GM23338 (cell line): ENCODE measurements at regions not wholly inside any gene's neighbourhood (a gene's known extent, or its start where the extent isn't known, plus 50 kb on each side); places are given as distances from the start of the nearest gene placed in this dataset.

ENCODE experiments used
- ATAC-seq: fragments of 200-7000 bp; cut with Tn5 transposase; 3 replicates; pipeline ENCODE4 v1.9.1; 2020
- DNase-seq: peaks from one replicate; pipeline ENCODE4 v3.0.0-alpha.2; 2015; ENCODE audit warnings: low spot score
- H2AFZ ChIP-seq: fragments of 200-600 bp; sonication (generic); 2 replicates; pipeline ENCODE4 v1.8.0; 2016; ENCODE audit warnings: antibody characterized with exemption, mild to moderate bottlenecking, moderate library complexity
- H3F3A ChIP-seq: fragments of 200-600 bp; sonication (generic); replicated peaks from 2 replicates; pipeline ENCODE4 v1.8.0; 2017; ENCODE audit warnings: antibody characterized with exemption, mixed run types, low read depth
- H3K27ac ChIP-seq: fragments of 200-600 bp; sonication (generic); 2 replicates; pipeline ENCODE4 v1.6.1; 2016; ENCODE audit warnings: low read depth
- H3K27me3 ChIP-seq: fragments of 200-600 bp; sonication (generic); 2 replicates; pipeline ENCODE4 v1.8.0; 2016; ENCODE audit warnings: mild to moderate bottlenecking, mixed run types, moderate library complexity; ENCODE audit not compliant: insufficient read depth
- H3K36me3 ChIP-seq: fragments of 200-600 bp; sonication (generic); 2 replicates; pipeline ENCODE4 v1.8.0; 2016; ENCODE audit warnings: mild to moderate bottlenecking; ENCODE audit not compliant: insufficient read depth
- H3K4me1 ChIP-seq: fragments of 200-600 bp; sonication (generic); 2 replicates; pipeline ENCODE4 v1.8.0; 2016; ENCODE audit warnings: mild to moderate bottlenecking, moderate library complexity; ENCODE audit not compliant: insufficient read depth
- H3K4me2 ChIP-seq: fragments of 200-600 bp; sonication (generic); 2 replicates; pipeline ENCODE4 v1.7.1; 2017; ENCODE audit warnings: mixed run types
- H3K4me3 ChIP-seq: fragments of 200-600 bp; sonication (generic); 2 replicates; pipeline ENCODE4 v1.6.1; 2016; ENCODE audit warnings: mixed run types
- H3K79me2 ChIP-seq: fragments of 200-600 bp; sonication (generic); replicated peaks from 2 replicates; pipeline ENCODE4 v1.8.0; 2017; ENCODE audit warnings: mild to moderate bottlenecking; ENCODE audit not compliant: insufficient read depth
- H3K9me2 ChIP-seq: fragments of 200-600 bp; sonication (generic); 2 replicates; pipeline ENCODE4 v1.8.0; 2017; ENCODE audit not compliant: insufficient read depth
- H4K20me1 ChIP-seq: fragments of 200-600 bp; sonication (generic); replicated peaks from 2 replicates; pipeline ENCODE4 v1.8.0; 2017; ENCODE audit warnings: mild to moderate bottlenecking; ENCODE audit not compliant: insufficient read depth
- H3K27ac Mint-ChIP-seq: 2 replicates; pipeline ENCODE4 v1.8.0; 2020; ENCODE audit warnings: inconsistent platforms, mild to moderate bottlenecking, moderate library complexity, mixed read lengths
- H3K27me3 Mint-ChIP-seq: 3 replicates; pipeline ENCODE4 v1.8.0; 2022; ENCODE audit warnings: low read depth, mild to moderate bottlenecking, moderate library complexity, mixed read lengths, inconsistent platforms; ENCODE audit not compliant: insufficient read depth, poor library complexity
- H3K36me3 Mint-ChIP-seq: 3 replicates; pipeline ENCODE4 v1.8.0; 2021; ENCODE audit warnings: low read depth, mild to moderate bottlenecking, inconsistent platforms, moderate library complexity, mixed read lengths
- H3K4me1 Mint-ChIP-seq: 3 replicates; pipeline ENCODE4 v1.8.0; 2020; ENCODE audit warnings: mild to moderate bottlenecking, inconsistent platforms, mixed read lengths
- H3K4me3 Mint-ChIP-seq: 3 replicates; pipeline ENCODE4 v1.8.0; 2021; ENCODE audit warnings: moderate library complexity, mild to moderate bottlenecking, inconsistent platforms, mixed read lengths
- H3K9me3 Mint-ChIP-seq: 3 replicates; pipeline ENCODE4 v1.8.0; 2020; ENCODE audit warnings: moderate library complexity, mild to moderate bottlenecking, inconsistent platforms, mixed read lengths
- CREB1 ChIP-seq: fragments of 250-450 bp; sonication (Bioruptor Pico); IDR thresholded peaks from 2 replicates; pipeline ENCODE4 v1.5.0; 2020; ENCODE audit warnings: low read depth, mild to moderate bottlenecking, moderate library complexity
- CTCF ChIP-seq, 2 experiments: fragments of 200-600 bp in 1 of 2; sonication (generic) in 1 of 2; conservative IDR thresholded peaks; 2 replicates each; pipeline versions ENCODE4 v1.5.1 to v1.6.1; 2016 to 2017; ENCODE audit warnings: antibody characterized with exemption in 2 of 2, low read depth in 2 of 2, mild to moderate bottlenecking in 2 of 2, moderate library complexity in 1 of 2
- ETS1 ChIP-seq: IDR thresholded peaks from 2 replicates; pipeline ENCODE4 v1.6.1; 2016; ENCODE audit warnings: antibody characterized with exemption
- EZH2phosphoT487 ChIP-seq: fragments of 200-600 bp; sonication (generic); IDR thresholded peaks from one replicate; pipeline ENCODE4 v1.8.1; 2018; ENCODE audit warnings: antibody characterized with exemption; ENCODE audit not compliant: unreplicated experiment
- JUNB ChIP-seq: IDR thresholded peaks from one replicate; pipeline ENCODE4 v1.6.1; 2016; ENCODE audit warnings: antibody characterized with exemption; ENCODE audit not compliant: unreplicated experiment
- NANOG ChIP-seq: IDR thresholded peaks from 2 replicates; pipeline ENCODE4 v1.6.1; 2016; ENCODE audit warnings: antibody characterized with exemption, borderline replicate concordance
- POLR2AphosphoS5 ChIP-seq: IDR thresholded peaks from 2 replicates; pipeline ENCODE4 v1.6.1; 2016; ENCODE audit warnings: antibody characterized with exemption, low read depth
- REST ChIP-seq: IDR thresholded peaks from one replicate; pipeline ENCODE4 v1.6.1; 2018; ENCODE audit warnings: antibody characterized with exemption; ENCODE audit not compliant: unreplicated experiment
- STAT1 ChIP-seq: IDR thresholded peaks from one replicate; pipeline ENCODE4 v1.6.1; 2016; ENCODE audit warnings: antibody characterized with exemption; ENCODE audit not compliant: unreplicated experiment
- ZNF114 ChIP-seq: fragments of 250-450 bp; sonication (Bioruptor Pico); IDR thresholded peaks from 2 replicates; pipeline ENCODE4 v1.5.0; 2020; ENCODE audit warnings: mild to moderate bottlenecking, moderate library complexity
- ZNF331 ChIP-seq: fragments of 250-450 bp; sonication (Bioruptor Pico); IDR thresholded peaks from 2 replicates; pipeline ENCODE4 v1.5.0; 2020; ENCODE audit warnings: low read depth, mild to moderate bottlenecking, moderate library complexity
- ZNF462 ChIP-seq: fragments of 250-450 bp; sonication (Bioruptor Pico); IDR thresholded peaks from 2 replicates; pipeline ENCODE4 v1.5.0; 2020; ENCODE audit warnings: mild to moderate bottlenecking, moderate library complexity

- H3F3A ChIP-seq = no peaks in the 10 kb centered on the region
- DNase-seq = no peak
- H3K27ac ChIP-seq = no peak overlapping the region
- Mint-ChIP-seq H3K36me3 (peaks cover 17% of the 10 kb centered on the region; the same call in 2 of the 3 replicates), H3K27me3 (no peaks in the 10 kb centered on the region), H3K4me3 (no peak overlapping the region), H3K27ac (no peak overlapping the region), H3K9me3 (peaks cover 24% of the 10 kb centered on the region), H3K4me1 (no peaks in the 10 kb centered on the region)
- H3K79me2 ChIP-seq = no peaks in the 10 kb centered on the region
- H2AFZ ChIP-seq = no peak overlapping the region
- H3K9me2 ChIP-seq = no peaks in the 10 kb centered on the region; the same call in 1 of the 2 replicates
- no peak for ATAC-seq
- no peak overlapping the region for H3K4me2 ChIP-seq
- no peaks in the 10 kb centered on the region for H3K27me3 ChIP-seq
- TF ChIP-seq ZNF331 (CRISPR knock-in tag) = no peak
- TF ChIP-seq ZNF462 (CRISPR knock-in tag) = no peak
- no peak for TF ChIP-seq STAT1
- TF ChIP-seq ZNF114 = no peak
- TF ChIP-seq POLR2AphosphoS5 = no peak
- TF ChIP-seq NANOG = no peak
- TF ChIP-seq REST = no peak
- TF ChIP-seq ETS1 = no peak
- no peak for TF ChIP-seq JUNB
- TF ChIP-seq EZH2phosphoT487 = no peak
- TF ChIP-seq CTCF (conservative IDR thresholded peaks at IDR 0.05; ENCODE audit: low read depth in 2 of 2) = no peak
- no peak for TF ChIP-seq CREB1 (CRISPR knock-in tag)
- no peaks in the 10 kb centered on the region; the same call in 1 of the 2 replicates for H3K36me3 ChIP-seq
- no peak overlapping the region for H3K4me3 ChIP-seq
- H3K4me1 ChIP-seq = no peaks in the 10 kb centered on the region
- H4K20me1 ChIP-seq = no peaks in the 10 kb centered on the region
These were observed 123.4 kb upstream of the TENT5A start for GRCh38 chr6:81875782-81876293.
